NT2/D1 (cell line): ENCODE measurements at regions not wholly inside any gene's neighbourhood (a gene's known extent, or its start where the extent isn't known, plus 50 kb on each side); places are given as distances from the start of the nearest gene placed in this dataset.
"Not testable (repeated sequence)": the region's sequence is repeated elsewhere in the genome, so short reads cannot be mapped to it uniquely, and the experiment has no call there.

Source experiments
- DNase-seq: peaks from one replicate; pipeline ENCODE4 v3.0.0-alpha.2; 2011; ENCODE audit warnings: low read depth, low spot score
- H3K27me3 ChIP-seq: 2 replicates; pipeline ENCODE4 v1.6.0; 2011; ENCODE audit warnings: mild to moderate bottlenecking; ENCODE audit not compliant: insufficient read length, insufficient read depth
- H3K36me3 ChIP-seq: 2 replicates; pipeline ENCODE4 v1.6.1; 2011; ENCODE audit warnings: mild to moderate bottlenecking, low read length, mixed read lengths; ENCODE audit not compliant: insufficient read depth, insufficient read length
- H3K4me1 ChIP-seq: 2 replicates; pipeline ENCODE4 v1.5.1; 2011; ENCODE audit not compliant: insufficient read depth, insufficient read length
- H3K4me3 ChIP-seq: 2 replicates; pipeline ENCODE4 v1.5.1; 2011; ENCODE audit warnings: low read depth; ENCODE audit not compliant: insufficient read length
- H3K9ac ChIP-seq: 2 replicates; pipeline ENCODE4 v1.6.0; 2011; ENCODE audit warnings: low read depth; ENCODE audit not compliant: insufficient read length
- H3K9me3 ChIP-seq: 2 replicates; pipeline ENCODE4 v1.5.1; 2011; ENCODE audit warnings: mild to moderate bottlenecking, low read length; ENCODE audit not compliant: insufficient read depth
- SUZ12 ChIP-seq: IDR thresholded peaks from 2 replicates; pipeline ENCODE4 v1.6.1; 2011; ENCODE audit not compliant: insufficient read length, insufficient read depth; ENCODE audit errors: extremely low read depth
- YY1 ChIP-seq: IDR thresholded peaks from 2 replicates; pipeline ENCODE4 v1.6.1; 2011; ENCODE audit not compliant: insufficient read length, insufficient read depth
- ZNF274 ChIP-seq: IDR thresholded peaks from 2 replicates; pipeline ENCODE4 v1.6.1; 2011; ENCODE audit warnings: mild to moderate bottlenecking, low read depth, low read length

DNA sequence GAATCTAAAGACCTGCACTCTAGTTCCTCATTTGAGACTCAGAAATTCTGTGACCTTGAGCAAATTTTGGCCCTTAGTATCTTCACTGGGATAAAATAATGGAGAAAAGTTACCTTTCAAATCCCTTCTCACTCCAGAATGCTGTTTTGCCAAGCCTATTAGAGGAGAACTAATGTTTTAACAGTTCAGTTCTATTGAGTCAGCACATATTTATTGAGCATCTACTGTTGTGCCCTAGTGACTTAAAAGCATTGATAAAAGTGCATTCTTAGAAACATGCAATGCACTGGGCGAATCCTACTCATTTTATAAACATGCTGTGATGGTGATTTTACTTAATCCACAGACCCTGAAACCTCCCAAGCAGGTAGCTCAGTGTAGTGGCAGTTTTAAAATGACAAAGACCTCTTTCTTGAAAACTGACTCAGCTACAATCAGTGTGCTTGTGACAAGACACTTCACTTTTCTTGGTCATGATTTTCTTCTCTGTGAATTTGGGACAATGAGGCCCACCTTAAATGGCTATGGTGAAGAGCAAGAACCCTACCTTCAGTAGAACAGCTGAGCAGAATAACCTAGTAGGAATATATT is 312.0 kb downstream of the ALDH8A1 start:
- DNase-seq: no peak
- H3K9me3 ChIP-seq: peaks cover 5% of the 10 kb centered on the region; the same call in 1 of the 2 replicates
- no peak overlapping the region for H3K9ac ChIP-seq
- no peaks in the 10 kb centered on the region for H3K27me3 ChIP-seq
- TF ChIP-seq YY1: no peak
- no peak for TF ChIP-seq SUZ12
- TF ChIP-seq ZNF274: no peak
- H3K4me1 ChIP-seq: no peaks in the 10 kb centered on the region
- H3K36me3 ChIP-seq: no peaks in the 10 kb centered on the region
- H3K4me3 ChIP-seq: no peak overlapping the region

DNA sequence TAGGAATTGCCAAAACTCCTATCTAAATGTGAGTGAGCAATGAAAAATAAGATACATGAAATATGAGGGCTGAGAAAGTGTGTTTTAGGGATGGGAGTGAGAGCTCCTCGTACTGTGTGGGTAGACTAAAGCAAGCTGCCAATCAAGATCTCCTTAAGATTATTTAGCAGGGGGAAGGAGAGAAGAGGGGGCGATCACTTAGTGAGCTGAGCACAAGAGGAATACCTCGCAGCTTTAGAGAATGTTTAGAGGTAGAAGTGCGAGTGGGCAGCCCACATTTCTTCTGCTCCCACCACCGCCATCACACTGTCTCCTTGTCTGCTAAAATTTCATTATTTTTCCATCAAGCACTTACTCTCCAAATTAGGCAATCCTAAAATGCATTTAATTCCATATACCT is 312.6 kb downstream of the ALDH8A1 start:
- H3K9ac ChIP-seq: no peak overlapping the region
- H3K36me3 ChIP-seq: no peaks in the 10 kb centered on the region
- no peak for DNase-seq
- H3K4me3 ChIP-seq: no peak overlapping the region
- peaks cover 5% of the 10 kb centered on the region; the same call in 1 of the 2 replicates for H3K9me3 ChIP-seq
- TF ChIP-seq SUZ12 (no peak), ZNF274 (no peak), YY1 (no peak)
- H3K27me3 ChIP-seq: no peaks in the 10 kb centered on the region
- no peaks in the 10 kb centered on the region for H3K4me1 ChIP-seq

DNA sequence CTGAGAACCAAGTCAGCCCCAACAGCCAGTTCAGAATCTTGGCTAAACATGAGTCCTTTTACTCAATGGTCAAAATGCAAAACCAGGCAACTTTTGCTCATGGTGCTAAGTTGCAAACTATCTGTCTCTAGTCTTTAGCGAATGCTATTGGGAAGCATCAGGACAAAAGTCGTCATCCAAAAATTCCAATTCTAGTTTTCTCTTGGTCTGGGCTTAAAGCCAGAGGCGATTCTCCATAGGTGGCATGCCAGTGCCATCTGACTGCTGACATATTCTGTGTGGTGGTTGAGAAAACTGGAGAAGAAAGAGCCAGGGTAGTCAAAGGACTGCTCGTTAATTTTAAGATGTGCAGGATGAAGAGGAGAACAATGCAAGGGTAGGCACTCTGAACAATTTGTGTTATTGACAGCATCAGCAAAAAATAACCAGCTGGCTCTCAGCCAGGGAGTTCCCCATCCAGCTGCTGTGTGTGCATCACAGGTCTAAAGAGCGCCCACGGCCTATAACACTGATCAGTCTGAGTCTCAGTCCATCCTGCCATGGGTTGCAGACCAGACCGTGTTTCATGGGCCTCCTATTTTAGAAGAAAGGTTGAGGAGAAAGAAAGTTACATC is 313.6 kb downstream of the ALDH8A1 start:
- Histone ChIP-seq H3K9me3 (peaks cover 5% of the 10 kb centered on the region; the same call in 1 of the 2 replicates), H3K4me1 (no peaks in the 10 kb centered on the region), H3K27me3 (no peaks in the 10 kb centered on the region), H3K9ac (no peak overlapping the region), H3K4me3 (no peak overlapping the region), H3K36me3 (no peaks in the 10 kb centered on the region)
- TF ChIP-seq YY1 (no peak), ZNF274 (no peak)
- DNase-seq: no peak

DNA sequence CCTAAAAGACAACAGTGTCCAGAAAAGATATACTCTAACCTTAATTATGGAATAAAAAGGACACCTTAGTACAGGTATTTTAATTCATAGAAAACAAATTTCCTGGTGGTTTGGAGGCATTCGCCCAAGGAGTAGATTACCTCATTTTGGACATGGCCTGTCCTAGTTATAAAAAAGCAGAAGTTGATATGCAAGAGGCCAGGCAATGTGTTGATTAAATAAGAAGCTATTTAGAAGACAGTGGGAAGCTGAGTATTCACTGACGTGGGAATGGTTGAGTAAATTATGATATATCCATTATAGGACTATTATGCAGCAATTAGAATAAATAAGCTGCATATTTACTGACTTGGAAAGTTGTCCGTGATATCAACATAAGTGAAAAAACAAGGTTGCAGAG is 314.9 kb downstream of the ALDH8A1 start:
- no peaks in the 10 kb centered on the region for H3K27me3 ChIP-seq
- no peak overlapping the region for H3K4me3 ChIP-seq
- H3K9ac ChIP-seq: no peak overlapping the region
- no peaks in the 10 kb centered on the region for H3K4me1 ChIP-seq
- no peak for TF ChIP-seq ZNF274
- TF ChIP-seq SUZ12: no peak
- TF ChIP-seq YY1: no peak
- DNase-seq: no peak
- no peaks in the 10 kb centered on the region for H3K36me3 ChIP-seq
- peaks cover 5% of the 10 kb centered on the region; the same call in 1 of the 2 replicates for H3K9me3 ChIP-seq

DNA sequence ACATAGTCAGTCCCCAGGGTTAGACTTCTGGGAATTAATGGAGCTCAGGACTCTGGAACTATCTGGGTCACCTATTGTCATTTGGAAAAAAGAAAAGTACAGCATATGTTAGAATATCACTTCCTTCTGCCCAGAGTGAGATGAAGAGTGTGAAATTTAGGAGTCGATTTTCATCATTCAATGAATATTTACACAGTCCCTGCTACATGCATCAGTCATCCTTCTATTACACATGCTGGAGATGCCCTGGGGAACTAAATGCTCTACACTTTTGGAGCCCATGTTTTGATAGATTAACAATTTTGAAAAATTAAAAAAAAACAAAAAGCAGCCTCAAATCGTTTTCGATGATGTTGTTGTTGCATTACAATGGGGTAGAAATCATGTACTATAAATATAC is 315.4 kb downstream of the ALDH8A1 start:
- H3K4me3 ChIP-seq: no peak overlapping the region
- no peaks in the 10 kb centered on the region for H3K4me1 ChIP-seq
- no peak overlapping the region for H3K9ac ChIP-seq
- DNase-seq: no peak
- TF ChIP-seq SUZ12 (no peak), ZNF274 (no peak), YY1 (no peak)
- peaks cover 5% of the 10 kb centered on the region; the same call in 1 of the 2 replicates for H3K9me3 ChIP-seq
- H3K36me3 ChIP-seq: no peaks in the 10 kb centered on the region
- H3K27me3 ChIP-seq: no peaks in the 10 kb centered on the region

DNA sequence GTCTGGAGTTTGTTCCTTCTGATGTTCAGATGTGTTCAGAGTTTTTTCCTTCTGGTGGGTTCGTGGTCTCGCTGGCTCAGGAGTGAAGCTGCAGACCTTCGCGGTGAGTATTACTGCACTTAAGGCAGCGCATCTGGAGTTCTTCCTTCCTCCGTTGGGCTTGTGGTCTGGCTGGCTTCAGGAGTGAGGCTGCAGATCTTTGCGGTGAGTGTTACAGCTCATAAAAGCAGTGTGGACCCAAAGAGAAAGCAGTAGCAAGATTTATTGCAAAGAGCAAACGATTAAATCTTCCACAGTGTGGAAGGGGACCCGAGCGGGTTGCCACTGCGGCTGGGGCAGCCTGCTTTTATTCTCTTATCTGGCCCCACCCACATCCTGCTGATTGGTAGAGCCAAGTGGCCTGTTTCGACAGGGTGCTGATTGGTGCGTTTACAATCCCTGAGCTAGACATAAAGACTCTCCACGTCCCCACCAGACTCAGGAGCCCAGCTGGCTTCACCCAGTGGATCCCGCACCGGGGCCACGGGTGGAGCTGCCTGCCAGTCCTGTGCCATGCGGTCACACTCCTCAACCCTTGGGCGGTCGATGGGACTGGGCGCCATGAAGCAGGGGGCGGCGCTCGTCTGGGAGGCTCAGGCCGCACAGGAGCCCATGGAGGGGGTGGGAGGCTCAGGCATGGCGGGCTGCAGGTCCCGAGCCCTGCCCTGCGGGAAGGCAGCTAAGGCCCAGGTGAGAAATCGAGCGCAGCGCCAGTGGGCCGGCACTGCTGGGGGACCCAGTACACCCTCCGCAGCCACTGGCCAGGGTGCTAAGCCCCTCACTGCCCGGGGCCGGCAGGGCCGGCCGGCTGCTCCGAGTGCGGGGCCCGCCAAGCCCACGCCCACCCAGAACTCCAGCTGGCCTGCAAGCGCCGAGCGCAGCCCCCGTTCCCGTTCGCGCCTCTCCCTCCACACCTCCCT is 315.3 kb upstream of the SGK1 start:
- H3K9ac ChIP-seq, H3K27me3 ChIP-seq, H3K36me3 ChIP-seq, H3K4me1 ChIP-seq, DNase-seq, H3K4me3 ChIP-seq, H3K9me3 ChIP-seq: not testable (repeated sequence)

DNA sequence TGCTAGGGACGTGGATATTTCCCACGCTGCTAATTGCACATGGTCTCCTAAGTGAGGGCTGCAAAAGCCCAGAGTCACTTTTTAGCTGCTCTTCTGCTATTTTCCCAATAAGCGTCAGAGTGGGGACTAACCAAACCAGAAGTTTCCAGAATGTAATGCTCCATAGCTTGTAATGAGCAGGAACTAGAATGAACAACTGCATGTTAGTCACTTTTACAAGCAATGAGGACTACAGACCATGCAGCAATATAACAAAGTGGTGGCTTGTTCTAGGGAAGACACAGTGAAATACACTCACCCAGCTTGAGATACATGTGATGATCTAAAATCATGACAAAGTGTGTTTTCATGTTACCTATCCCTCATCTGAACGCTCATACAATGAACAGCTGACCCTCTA is 314.1 kb upstream of the SGK1 start:
- H3K9me3 ChIP-seq: peaks cover 5% of the 10 kb centered on the region; the same call in 1 of the 2 replicates
- no peak overlapping the region for H3K4me3 ChIP-seq
- no peaks in the 10 kb centered on the region for H3K4me1 ChIP-seq
- H3K27me3 ChIP-seq: no peaks in the 10 kb centered on the region
- no peak for TF ChIP-seq YY1
- no peaks in the 10 kb centered on the region for H3K36me3 ChIP-seq
- DNase-seq: no peak
- no peak overlapping the region for H3K9ac ChIP-seq
